Astrocyte of the cerebellum (primary cell): ENCODE measurements at regions not wholly inside any gene's neighbourhood (a gene's known extent, or its start where the extent isn't known, plus 50 kb on each side); places are given as distances from the start of the nearest gene placed in this dataset.

Experiments
- DNase-seq: peaks from one replicate; pipeline ENCODE4 v3.0.0-alpha.2; 2011; ENCODE audit warnings: low read depth
- H3K4me3 ChIP-seq: 2 replicates; pipeline ENCODE4 v1.5.1; 2011; ENCODE audit warnings: mild to moderate bottlenecking, low read depth, low read length, moderate library complexity
- CTCF ChIP-seq: IDR thresholded peaks from 2 replicates; pipeline ENCODE4 v1.5.1; 2012; ENCODE audit warnings: low read length, low read depth, moderate library complexity, mild to moderate bottlenecking; ENCODE audit errors: missing control alignments
- in situ Hi-C: cut with HindIII; loops from 2 replicates; pipeline ENCODE4 v1.10.0; 2017; ENCODE audit warnings: low sequenced_read_pairs

GRCh38 chr21:37983336-37984095, 67.3 kb upstream of the KCNJ6 start:
- H3K4me3 ChIP-seq, result no peak overlapping the region
- in situ Hi-C loops, result no loop called here
- no peak for TF ChIP-seq CTCF
- DNase-seq, result no peak

GRCh38 chr21:37984416-37984815, 68.2 kb upstream of the KCNJ6 start:
- DNase-seq, result no peak
- no peak for TF ChIP-seq CTCF
- no peak overlapping the region for H3K4me3 ChIP-seq
- in situ Hi-C loops, result no loop called here

GRCh38 chr21:37986000-37986399, 69.7 kb upstream of the KCNJ6 start:
- TF ChIP-seq CTCF, result no peak
- in situ Hi-C loops, result no loop called here

GRCh38 chr21:37986751-37987399, 70.6 kb upstream of the KCNJ6 start:
- in situ Hi-C loops, result no loop called here
- TF ChIP-seq CTCF, result no peak
- H3K4me3 ChIP-seq, result no peak overlapping the region
- DNase-seq, result no peak

More at GRCh38 chr21:37986000-37986399, 69.7 kb upstream of the KCNJ6 start:
- H3K4me3 ChIP-seq, result no peak overlapping the region
- DNase-seq, result no peak

GRCh38 chr21:37987668-37988067, 71.4 kb upstream of the KCNJ6 start:
- no peak for DNase-seq
- no peak overlapping the region for H3K4me3 ChIP-seq
- no peak for TF ChIP-seq CTCF
- in situ Hi-C loops, result no loop called here

GRCh38 chr21:37993071-37993470, 76.8 kb upstream of the KCNJ6 start:
- TF ChIP-seq CTCF, result no peak
- no peak for DNase-seq
- no peak overlapping the region for H3K4me3 ChIP-seq
- in situ Hi-C loops, result no loop called here
